SK-N-MC (cell line): ENCODE measurements at regions not wholly inside any gene's neighbourhood (a gene's known extent, or its start where the extent isn't known, plus 50 kb on each side); places are given as distances from the start of the nearest gene placed in this dataset.

Experiments used
- EZH2 ChIP-seq: fragments of 200-600 bp; sonication (generic); IDR thresholded peaks from one replicate; pipeline ENCODE4 v1.6.1; 2017; ENCODE audit warnings: antibody characterized with exemption
- POLR2AphosphoS5 ChIP-seq: IDR thresholded peaks from 2 replicates; pipeline ENCODE4 v1.6.1; 2012; ENCODE audit warnings: mild to moderate bottlenecking, low read depth, low read length, borderline replicate concordance

- TF ChIP-seq EZH2 (no peak), POLR2AphosphoS5 (no peak)
Measured at GRCh38 chr6:48951917-48952316, 511.1 kb downstream of the MMUT start.
